ENCODE measurements at regions not wholly inside any gene's neighbourhood (a gene's known extent, or its start where the extent isn't known, plus 50 kb on each side); places are given as distances from the start of the nearest gene placed in this dataset.

DNA sequence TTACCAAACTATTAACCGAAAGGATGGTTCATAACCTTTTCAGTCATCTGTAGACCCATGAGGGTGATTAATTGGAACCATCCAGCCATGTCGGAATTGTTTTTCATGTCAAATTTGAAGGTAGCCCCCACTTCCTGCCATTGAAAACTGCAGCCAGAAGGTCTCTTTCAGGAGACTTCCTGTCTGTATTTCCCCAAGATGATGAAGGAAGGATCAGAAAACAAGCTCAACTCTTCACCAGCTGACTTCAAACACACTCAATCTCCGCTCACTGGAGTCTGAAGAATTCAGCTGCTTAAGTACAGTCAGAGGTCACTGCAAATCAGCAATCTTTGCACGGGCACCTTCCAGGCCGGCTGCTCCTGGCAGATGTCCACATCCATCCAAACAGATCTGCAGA, 291.7 kb upstream of the NPVF start:
- Mint-ChIP-seq H3K4me1 (peaks cover 4% of the 10 kb centered on the region), H3K4me3 (no peak overlapping the region), H3K9me3 (no peaks in the 10 kb centered on the region), H3K36me3 (no peaks in the 10 kb centered on the region), H3K27ac (no peak overlapping the region), H3K27me3 (ENCODE audit: low read depth) (peaks cover 43% of the 10 kb centered on the region)
- DNase-seq (ENCODE audit: low spot score in 2 of 2, unreplicated experiment in 2 of 2), result no peak
- TF ChIP-seq, protein P1, sequence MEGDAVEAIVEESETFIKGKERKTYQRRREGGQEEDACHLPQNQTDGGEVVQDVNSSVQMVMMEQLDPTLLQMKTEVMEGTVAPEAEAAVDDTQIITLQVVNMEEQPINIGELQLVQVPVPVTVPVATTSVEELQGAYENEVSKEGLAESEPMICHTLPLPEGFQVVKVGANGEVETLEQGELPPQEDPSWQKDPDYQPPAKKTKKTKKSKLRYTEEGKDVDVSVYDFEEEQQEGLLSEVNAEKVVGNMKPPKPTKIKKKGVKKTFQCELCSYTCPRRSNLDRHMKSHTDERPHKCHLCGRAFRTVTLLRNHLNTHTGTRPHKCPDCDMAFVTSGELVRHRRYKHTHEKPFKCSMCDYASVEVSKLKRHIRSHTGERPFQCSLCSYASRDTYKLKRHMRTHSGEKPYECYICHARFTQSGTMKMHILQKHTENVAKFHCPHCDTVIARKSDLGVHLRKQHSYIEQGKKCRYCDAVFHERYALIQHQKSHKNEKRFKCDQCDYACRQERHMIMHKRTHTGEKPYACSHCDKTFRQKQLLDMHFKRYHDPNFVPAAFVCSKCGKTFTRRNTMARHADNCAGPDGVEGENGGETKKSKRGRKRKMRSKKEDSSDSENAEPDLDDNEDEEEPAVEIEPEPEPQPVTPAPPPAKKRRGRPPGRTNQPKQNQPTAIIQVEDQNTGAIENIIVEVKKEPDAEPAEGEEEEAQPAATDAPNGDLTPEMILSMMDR (IDR thresholded peaks at IDR 0.05; ENCODE audit: unreplicated experiment), result no peak

DNA sequence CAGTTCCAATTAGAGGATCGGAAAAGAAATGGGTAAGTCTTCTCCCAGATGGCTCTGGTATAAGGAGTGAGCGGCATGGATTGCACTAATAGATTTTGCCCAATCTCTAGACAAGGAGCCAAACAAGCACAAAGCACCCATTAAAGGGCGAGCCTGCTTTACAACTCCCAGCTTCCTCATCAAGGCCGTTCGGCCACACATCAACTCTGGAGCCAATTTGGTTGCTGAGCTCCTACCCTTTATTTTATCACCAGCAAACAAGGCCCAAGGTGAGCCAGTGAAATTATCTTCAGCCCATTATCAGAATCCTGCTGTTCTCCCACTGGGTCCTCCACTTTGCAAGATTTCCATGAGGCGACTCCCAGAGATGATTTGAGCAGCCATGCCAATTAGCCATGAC, 292.2 kb upstream of the NPVF start:
- H3K4me3 Mint-ChIP-seq, result no peak overlapping the region
- H3K9me3 Mint-ChIP-seq, result no peaks in the 10 kb centered on the region
- peaks cover 4% of the 10 kb centered on the region for H3K4me1 Mint-ChIP-seq
- no peaks in the 10 kb centered on the region for H3K36me3 Mint-ChIP-seq
- peaks cover 45% of the 10 kb centered on the region for H3K27me3 Mint-ChIP-seq (ENCODE audit: low read depth)
- DNase-seq (ENCODE audit: low spot score in 2 of 2, unreplicated experiment in 2 of 2), result no peak
- no peak overlapping the region for H3K27ac Mint-ChIP-seq
- TF ChIP-seq, protein P1 (IDR thresholded peaks at IDR 0.05; ENCODE audit: unreplicated experiment), result no peak

DNA sequence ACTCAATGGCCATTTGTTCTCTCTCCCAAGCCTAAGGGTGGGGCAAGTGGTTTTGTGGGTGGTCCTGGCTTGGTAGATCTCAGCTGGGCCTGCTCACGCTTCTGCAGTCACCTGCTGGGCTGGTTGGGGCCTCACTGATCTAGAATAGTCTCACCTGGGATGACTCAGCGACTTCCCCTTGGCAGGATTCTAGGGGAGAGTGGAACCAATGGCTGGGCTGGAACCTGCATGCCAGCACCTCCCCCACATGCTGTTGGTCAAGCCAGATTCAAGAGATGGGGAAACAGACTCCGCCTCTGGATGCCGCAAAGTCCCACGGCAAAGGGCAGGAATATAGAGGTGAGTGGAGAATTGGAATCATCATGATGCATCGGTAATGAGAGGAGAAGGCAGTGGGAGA, 292.9 kb upstream of the NPVF start:
- no peak for DNase-seq (ENCODE audit: low spot score in 2 of 2, unreplicated experiment in 2 of 2)
- H3K27me3 Mint-ChIP-seq (ENCODE audit: low read depth), result peaks cover 48% of the 10 kb centered on the region
- TF ChIP-seq, protein P1 (IDR thresholded peaks at IDR 0.05; ENCODE audit: unreplicated experiment), result no peak
- H3K4me3 Mint-ChIP-seq, result no peak overlapping the region
- peaks cover 4% of the 10 kb centered on the region for H3K4me1 Mint-ChIP-seq
- H3K9me3 Mint-ChIP-seq, result no peaks in the 10 kb centered on the region
- H3K27ac Mint-ChIP-seq, result no peak overlapping the region
- H3K36me3 Mint-ChIP-seq, result no peaks in the 10 kb centered on the region

DNA sequence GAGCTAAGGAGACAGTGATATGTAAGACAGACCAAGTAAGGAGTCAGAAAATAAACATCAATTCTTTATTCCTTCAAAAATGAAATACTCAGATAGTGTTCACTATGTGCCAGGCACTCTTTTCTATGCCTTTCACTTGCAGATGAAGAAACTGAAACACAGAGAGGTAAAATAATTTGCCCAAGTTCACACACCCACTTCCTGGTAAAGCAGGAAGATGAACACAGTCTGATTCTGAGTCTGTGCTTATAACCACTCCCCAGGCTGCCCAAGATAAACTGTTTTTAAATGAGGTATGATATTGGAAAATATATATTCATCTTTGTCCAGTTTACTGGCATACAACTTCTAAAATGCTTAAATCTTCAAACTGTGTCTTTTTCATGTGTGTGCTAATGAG, 294.4 kb upstream of the NPVF start:
- no peak overlapping the region for H3K4me3 Mint-ChIP-seq

DNA sequence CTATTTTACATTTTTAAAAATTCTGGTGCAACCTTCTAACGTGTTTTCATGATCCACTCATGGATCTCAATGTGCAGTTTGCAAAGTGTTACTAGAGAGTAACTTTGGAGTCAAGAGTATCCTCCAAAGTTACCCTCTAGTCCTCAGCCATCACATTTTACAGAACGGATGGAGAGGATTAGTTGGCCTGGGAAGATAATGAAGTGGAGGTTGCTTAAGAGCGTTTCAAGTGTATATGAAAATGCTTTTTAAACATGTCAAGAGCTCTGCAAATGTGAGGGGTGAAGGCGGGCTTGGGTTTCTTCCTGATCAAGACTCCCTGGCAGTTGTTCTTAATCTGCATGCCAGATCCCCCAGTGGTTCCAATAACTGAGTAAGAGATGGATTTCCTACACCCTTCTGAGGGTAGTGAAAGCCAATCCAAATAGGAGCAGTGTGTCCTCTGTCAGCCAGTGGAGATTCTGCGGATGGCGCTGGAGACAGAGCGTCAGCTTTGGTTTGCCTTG, 299.4 kb upstream of the NPVF start:
- Mint-ChIP-seq H3K9me3 (no peaks in the 10 kb centered on the region), H3K27me3 (ENCODE audit: low read depth) (peaks cover 59% of the 10 kb centered on the region), H3K27ac (no peak overlapping the region), H3K4me3 (no peak overlapping the region), H3K36me3 (no peaks in the 10 kb centered on the region), H3K4me1 (no peaks in the 10 kb centered on the region)
- no peak for DNase-seq (ENCODE audit: low spot score in 2 of 2, unreplicated experiment in 2 of 2)
- TF ChIP-seq, protein P1 (IDR thresholded peaks at IDR 0.05; ENCODE audit: unreplicated experiment), result no peak

More for the DNA sequence above, 294.4 kb upstream of the NPVF start:
- Mint-ChIP-seq H3K27ac (no peak overlapping the region), H3K9me3 (no peaks in the 10 kb centered on the region), H3K4me1 (peaks cover 4% of the 10 kb centered on the region), H3K27me3 (ENCODE audit: low read depth) (peaks cover 51% of the 10 kb centered on the region), H3K36me3 (no peaks in the 10 kb centered on the region)
- DNase-seq (ENCODE audit: low spot score in 2 of 2, unreplicated experiment in 2 of 2), result no peak
- TF ChIP-seq, protein P1 (IDR thresholded peaks at IDR 0.05; ENCODE audit: unreplicated experiment), result no peak

DNA sequence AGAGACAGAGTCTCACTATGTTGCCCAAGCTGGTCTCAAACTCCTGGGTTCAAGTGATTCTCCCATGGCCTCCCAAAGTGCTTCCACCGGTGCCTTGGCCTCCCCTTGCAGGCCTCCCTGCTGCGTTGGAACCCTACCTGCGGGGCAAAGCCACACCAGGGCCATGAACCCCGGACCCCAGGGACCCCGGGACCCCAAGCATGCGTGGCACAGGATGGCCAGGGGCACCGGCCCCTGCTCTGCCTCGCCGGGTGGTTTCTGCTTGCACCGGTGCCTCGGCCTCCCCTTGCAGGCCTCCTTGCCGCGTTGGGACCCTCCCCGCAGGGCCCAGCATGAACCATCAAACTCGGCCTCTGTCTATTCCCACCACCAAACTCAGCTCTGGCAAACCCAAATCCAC, 301.0 kb upstream of the NPVF start:
- no peak overlapping the region for H3K27ac Mint-ChIP-seq
- TF ChIP-seq, protein P1 (IDR thresholded peaks at IDR 0.05; ENCODE audit: unreplicated experiment), result no peak
- no peak overlapping the region for H3K4me3 Mint-ChIP-seq
- no peaks in the 10 kb centered on the region for H3K36me3 Mint-ChIP-seq
- DNase-seq (ENCODE audit: low spot score in 2 of 2, unreplicated experiment in 2 of 2), result no peak
- peaks cover 4% of the 10 kb centered on the region for H3K4me1 Mint-ChIP-seq
- peaks cover 49% of the 10 kb centered on the region for H3K27me3 Mint-ChIP-seq (ENCODE audit: low read depth)
- no peaks in the 10 kb centered on the region for H3K9me3 Mint-ChIP-seq

Measured in mesothelial cell of epicardium (in vitro differentiated cells).